GM19463 (cell line): ENCODE measurements at regions not wholly inside any gene's neighbourhood (a gene's known extent, or its start where the extent isn't known, plus 50 kb on each side); places are given as distances from the start of the nearest gene placed in this dataset.

Source experiments
- ATAC-seq: cut with Tn5 transposase; IDR thresholded peaks from one replicate; pipeline ENCODE4 v1.9.1; 2021; ENCODE audit warnings: mild to moderate bottlenecking, moderate library complexity; ENCODE audit not compliant: unreplicated experiment

GRCh38 chr9:22278426-22278825 lies 168.2 kb upstream of the DMRTA1 start:
- no peak for ATAC-seq

- ATAC-seq = no peak
These were observed 167.0 kb upstream of the DMRTA1 start for GRCh38 chr9:22279636-22280035.

GRCh38 chr9:22285066-22285465 lies 161.6 kb upstream of the DMRTA1 start:
- ATAC-seq = no peak

GRCh38 chr9:22286661-22287060 lies 160.0 kb upstream of the DMRTA1 start:
- ATAC-seq = no peak

GRCh38 chr9:22288661-22289060 lies 158.0 kb upstream of the DMRTA1 start:
- no peak for ATAC-seq

- no peak for ATAC-seq
These were observed 139.5 kb upstream of the DMRTA1 start for GRCh38 chr9:22307013-22307711.

- no peak for ATAC-seq
These were observed 138.4 kb upstream of the DMRTA1 start for GRCh38 chr9:22308177-22308576.

- no peak for ATAC-seq
These were observed 130.0 kb upstream of the DMRTA1 start for GRCh38 chr9:22316645-22317044.

- ATAC-seq = no peak
These were observed 115.1 kb upstream of the DMRTA1 start for GRCh38 chr9:22331533-22331932.

- no peak for ATAC-seq
These were observed 114.4 kb upstream of the DMRTA1 start for GRCh38 chr9:22332202-22332601.

- ATAC-seq = no peak
These were observed 109.4 kb upstream of the DMRTA1 start for GRCh38 chr9:22337261-22337660.

GRCh38 chr9:22342491-22343217 lies 104.0 kb upstream of the DMRTA1 start:
- ATAC-seq = no peak

GRCh38 chr9:22343218-22343611 lies 103.4 kb upstream of the DMRTA1 start:
- ATAC-seq = no peak

GRCh38 chr9:22354699-22355384 lies 91.8 kb upstream of the DMRTA1 start:
- ATAC-seq = no peak

- no peak for ATAC-seq
These were observed 89.6 kb upstream of the DMRTA1 start for GRCh38 chr9:22356985-22357384.

- ATAC-seq = no peak
These were observed 83.2 kb upstream of the DMRTA1 start for GRCh38 chr9:22363421-22363887.

GRCh38 chr9:22373636-22374035 lies 73.0 kb upstream of the DMRTA1 start:
- no peak for ATAC-seq

- no peak for ATAC-seq
These were observed 72.6 kb upstream of the DMRTA1 start for GRCh38 chr9:22374051-22374450.

- no peak for ATAC-seq
These were observed 67.4 kb upstream of the DMRTA1 start for GRCh38 chr9:22379272-22379671.

- ATAC-seq = no peak
These were observed 65.5 kb upstream of the DMRTA1 start for GRCh38 chr9:22381170-22381569.

GRCh38 chr9:22382331-22382730 lies 64.3 kb upstream of the DMRTA1 start:
- ATAC-seq = no peak

GRCh38 chr9:22383718-22384117 lies 62.9 kb upstream of the DMRTA1 start:
- ATAC-seq = no peak
